Peyer's patch (tissue), 4 donors: ENCODE measurements at regions not wholly inside any gene's neighbourhood (a gene's known extent, or its start where the extent isn't known, plus 50 kb on each side); places are given as distances from the start of the nearest gene placed in this dataset.

Source experiments
- CTCF ChIP-seq, 6 experiments: fragments of 450-650 bp in 4 of 6; fragments of 200-600 bp in 2 of 6; sonication (generic) in 1 of 6; IDR thresholded peaks; one replicate each; pipeline ENCODE4 v1.5.1; 2017 to 2019; ENCODE audit warnings: antibody characterized with exemption in 6 of 6, mild to moderate bottlenecking in 3 of 6, moderate library complexity in 1 of 6
- POLR2A ChIP-seq, 2 donors: fragments of 450-650 bp; IDR thresholded peaks; one replicate each; pipeline ENCODE4 v1.5.1; 2017; ENCODE audit warnings: antibody characterized with exemption in 2 of 2, mild to moderate bottlenecking in 2 of 2, moderate library complexity in 2 of 2

GRCh38 chr5:40141418-40141817 is 538.3 kb upstream of the PTGER4 start:
- TF ChIP-seq POLR2A (IDR thresholded peaks at IDR 0.05), result no peak
- no peak for TF ChIP-seq CTCF (IDR thresholded peaks at IDR 0.05)
